ENCODE measurements at regions not wholly inside any gene's neighbourhood (a gene's known extent, or its start where the extent isn't known, plus 50 kb on each side); places are given as distances from the start of the nearest gene placed in this dataset.

DNA sequence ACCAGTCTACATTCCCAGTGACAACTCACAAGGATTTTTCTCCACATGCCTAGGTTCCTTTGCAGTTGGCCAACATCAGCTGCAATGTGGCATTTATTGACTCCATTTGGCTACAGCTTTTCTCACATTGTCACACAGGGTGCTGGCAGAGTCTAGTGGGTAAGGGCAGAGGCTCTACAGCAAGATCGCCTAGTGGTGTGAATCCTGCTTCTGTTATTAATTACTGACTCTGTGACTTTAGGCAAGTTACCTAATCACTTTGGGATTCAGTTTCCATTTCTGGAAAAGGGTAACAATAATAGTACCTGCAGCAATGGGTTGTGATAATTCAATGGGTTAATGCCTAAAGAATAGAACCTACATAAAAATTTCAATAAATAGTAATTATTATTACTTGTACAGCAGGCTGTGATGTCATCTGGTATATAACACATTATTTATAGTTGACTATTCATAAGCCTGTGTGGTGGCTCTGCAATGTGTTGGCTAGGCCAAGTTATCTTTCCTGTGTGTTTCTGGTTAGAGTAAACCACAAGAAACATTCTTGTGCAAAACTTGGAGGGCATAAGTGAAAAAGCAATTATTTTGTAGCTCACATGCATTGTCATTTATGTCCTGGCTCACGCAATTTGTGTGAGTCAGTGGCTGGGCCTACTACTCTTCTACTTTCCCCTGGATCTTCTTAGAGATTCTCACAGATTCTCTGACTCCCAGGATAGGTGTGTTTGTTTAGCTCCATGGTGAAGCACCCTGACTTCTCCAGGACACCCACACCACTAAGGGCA lies 59.5 kb downstream of the PTGS2 start:
- DNase-seq (ENCODE audit: low read depth), result peak; percentile 78
- no peak overlapping the region for H3K4me3 ChIP-seq (ENCODE audit: low read depth, low read length)
- TF ChIP-seq, protein P1, sequence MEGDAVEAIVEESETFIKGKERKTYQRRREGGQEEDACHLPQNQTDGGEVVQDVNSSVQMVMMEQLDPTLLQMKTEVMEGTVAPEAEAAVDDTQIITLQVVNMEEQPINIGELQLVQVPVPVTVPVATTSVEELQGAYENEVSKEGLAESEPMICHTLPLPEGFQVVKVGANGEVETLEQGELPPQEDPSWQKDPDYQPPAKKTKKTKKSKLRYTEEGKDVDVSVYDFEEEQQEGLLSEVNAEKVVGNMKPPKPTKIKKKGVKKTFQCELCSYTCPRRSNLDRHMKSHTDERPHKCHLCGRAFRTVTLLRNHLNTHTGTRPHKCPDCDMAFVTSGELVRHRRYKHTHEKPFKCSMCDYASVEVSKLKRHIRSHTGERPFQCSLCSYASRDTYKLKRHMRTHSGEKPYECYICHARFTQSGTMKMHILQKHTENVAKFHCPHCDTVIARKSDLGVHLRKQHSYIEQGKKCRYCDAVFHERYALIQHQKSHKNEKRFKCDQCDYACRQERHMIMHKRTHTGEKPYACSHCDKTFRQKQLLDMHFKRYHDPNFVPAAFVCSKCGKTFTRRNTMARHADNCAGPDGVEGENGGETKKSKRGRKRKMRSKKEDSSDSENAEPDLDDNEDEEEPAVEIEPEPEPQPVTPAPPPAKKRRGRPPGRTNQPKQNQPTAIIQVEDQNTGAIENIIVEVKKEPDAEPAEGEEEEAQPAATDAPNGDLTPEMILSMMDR (IDR thresholded peaks at IDR 0.05; ENCODE audit: insufficient read depth, low read depth, low read length), result no peak

DNA sequence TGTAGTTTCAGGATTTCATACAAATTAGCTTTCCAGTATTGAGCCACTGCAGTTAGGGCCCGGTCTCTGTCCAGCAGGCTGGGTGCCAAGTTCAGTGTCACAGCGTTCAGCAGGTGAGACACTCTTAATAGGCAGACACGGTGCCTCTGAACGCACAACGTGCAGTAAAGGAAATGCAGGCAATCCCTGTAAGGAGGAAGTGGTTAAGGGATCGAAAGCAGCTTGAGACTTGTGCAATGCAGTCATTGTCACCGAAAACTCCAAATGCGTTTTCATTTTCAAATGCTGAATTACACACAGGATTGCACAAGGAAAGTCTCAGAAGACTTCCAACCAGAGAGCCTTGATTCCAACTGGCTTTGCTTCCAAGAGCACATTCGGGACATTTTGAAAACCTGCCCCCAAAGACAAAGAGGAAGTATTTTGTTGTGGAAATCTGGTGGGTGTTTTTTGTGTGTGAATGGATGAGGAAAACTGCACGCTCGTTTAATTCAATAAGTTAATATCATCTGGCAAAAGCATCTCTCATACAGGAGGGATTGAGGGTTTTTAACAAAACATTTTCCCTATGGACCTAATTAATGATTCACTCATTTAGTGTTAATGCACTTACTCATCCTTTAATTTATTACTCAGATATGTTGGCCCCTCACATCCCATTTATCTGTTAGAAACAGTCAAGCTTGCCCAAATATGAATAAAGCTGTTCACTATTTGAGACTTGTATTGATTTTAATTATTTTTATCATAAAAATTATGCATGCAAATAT lies 61.6 kb downstream of the PTGS2 start:
- peak; percentile 45 for DNase-seq (ENCODE audit: low read depth)
- TF ChIP-seq, protein P1 (IDR thresholded peaks at IDR 0.05; ENCODE audit: insufficient read depth, low read depth, low read length), result no peak
- no peak overlapping the region for H3K4me3 ChIP-seq (ENCODE audit: low read depth, low read length)

DNA sequence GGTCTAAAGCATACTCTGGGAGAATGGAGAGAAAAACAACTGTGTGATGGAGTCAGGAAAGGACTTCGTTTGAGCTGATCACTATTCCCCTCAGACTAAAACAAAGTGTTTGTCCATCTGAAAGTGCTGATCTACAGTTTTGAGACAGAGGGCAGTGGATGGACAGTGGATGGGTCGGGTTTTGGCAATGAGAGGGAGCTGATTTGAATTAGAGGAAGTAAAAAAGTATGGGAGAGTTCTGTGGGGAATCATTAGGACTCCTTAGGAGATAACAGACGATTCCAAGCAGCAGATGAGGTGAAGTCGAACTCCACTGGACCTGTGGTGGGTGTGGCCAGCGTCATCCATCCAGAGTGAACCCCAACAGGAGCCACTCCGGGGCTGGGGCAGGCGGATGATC lies 62.3 kb downstream of the PTGS2 start:
- no peak for DNase-seq (ENCODE audit: low read depth)
- TF ChIP-seq, protein P1 (IDR thresholded peaks at IDR 0.05; ENCODE audit: insufficient read depth, low read depth, low read length), result no peak
- H3K4me3 ChIP-seq (ENCODE audit: low read depth, low read length), result no peak overlapping the region

DNA sequence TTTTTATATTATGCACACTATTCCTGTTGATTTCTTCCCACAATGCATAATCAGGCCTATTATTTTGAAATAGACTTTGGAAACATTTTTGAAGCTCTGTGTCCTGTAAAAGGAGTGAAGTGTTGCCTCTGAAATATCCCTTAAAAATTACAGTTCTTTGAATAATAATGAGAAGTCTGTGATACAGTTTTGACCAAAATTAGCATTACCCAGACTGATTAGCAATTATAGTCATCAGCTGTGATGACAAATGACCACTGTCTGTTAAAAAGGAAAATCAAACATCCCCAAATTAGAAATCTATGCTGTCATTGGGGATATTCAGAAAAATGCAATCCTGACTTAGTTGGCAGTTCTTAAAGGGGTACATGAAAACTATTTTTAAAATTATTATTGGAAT lies 63.7 kb downstream of the PTGS2 start:
- TF ChIP-seq, protein P1 (IDR thresholded peaks at IDR 0.05; ENCODE audit: insufficient read depth, low read depth, low read length), result no peak
- H3K4me3 ChIP-seq (ENCODE audit: low read depth, low read length), result no peak overlapping the region
- no peak for DNase-seq (ENCODE audit: low read depth)

DNA sequence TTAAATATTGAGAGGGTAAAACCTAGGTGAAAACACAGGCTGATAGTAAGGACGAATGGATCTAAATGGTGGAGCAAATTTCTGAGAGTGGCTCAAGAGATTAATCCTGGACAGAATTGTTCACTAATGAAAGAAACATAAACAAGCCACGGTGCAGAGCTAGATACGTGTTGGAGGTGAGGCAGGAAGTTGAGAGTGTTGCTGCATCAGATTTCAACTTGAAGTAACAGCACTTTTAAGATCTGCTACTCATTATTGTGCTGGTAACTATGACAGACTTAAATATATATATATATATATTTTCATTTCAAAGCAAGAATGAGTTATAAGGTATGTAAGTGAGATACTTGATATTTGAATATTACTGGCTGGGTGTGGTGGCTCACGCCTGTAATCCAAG lies 64.9 kb downstream of the PTGS2 start:
- H3K4me3 ChIP-seq (ENCODE audit: low read depth, low read length), result no peak overlapping the region
- no peak for DNase-seq (ENCODE audit: low read depth)
- TF ChIP-seq, protein P1 (IDR thresholded peaks at IDR 0.05; ENCODE audit: insufficient read depth, low read depth, low read length), result no peak

DNA sequence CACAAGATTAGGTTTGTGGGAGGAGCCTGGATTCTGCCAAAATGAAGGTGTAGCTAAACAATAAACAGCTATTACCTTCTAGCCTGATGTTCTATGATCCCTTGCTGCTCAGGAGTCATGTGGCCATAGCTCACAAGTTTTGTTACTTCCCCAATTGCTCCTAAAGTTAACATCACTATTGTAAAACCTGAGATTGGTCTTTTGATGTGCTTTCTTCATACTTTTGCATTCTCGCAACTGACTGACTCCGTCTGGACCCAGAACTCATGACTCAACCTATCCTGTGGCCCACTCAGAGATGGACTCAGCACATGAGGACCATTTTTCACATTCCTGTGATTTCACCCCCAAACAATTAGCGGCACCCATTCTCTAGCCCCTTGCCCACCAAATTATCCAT lies 69.1 kb downstream of the PTGS2 start:
- TF ChIP-seq, protein P1 (IDR thresholded peaks at IDR 0.05; ENCODE audit: insufficient read depth, low read depth, low read length), result no peak
- H3K4me3 ChIP-seq (ENCODE audit: low read depth, low read length), result no peak overlapping the region
- DNase-seq (ENCODE audit: low read depth), result no peak
